Stimulated activated CD4-positive, alpha-beta T cell treated with anti-CD3 and anti-CD28 coated beads, Interleukin-12 subunit alpha, Interleukin-12 subunit beta, amount 100 ng/mL, for 4 hours (primary cell): ENCODE measurements at regions not wholly inside any gene's neighbourhood (a gene's known extent, or its start where the extent isn't known, plus 50 kb on each side); places are given as distances from the start of the nearest gene placed in this dataset.

Experiments used
- DNase-seq: peaks from one replicate; pipeline ENCODE4 v3.0.0-alpha.2; 2020

GRCh38 chr14:61847861-61848260 lies 85.6 kb downstream of the SNAPC1 start:
- DNase-seq, result no peak

- no peak for DNase-seq
Measured at GRCh38 chr14:61854898-61855297, 92.7 kb downstream of the SNAPC1 start.

- peak; percentile 63 for DNase-seq
Measured at GRCh38 chr14:61860294-61860918, 98.2 kb downstream of the SNAPC1 start.

- DNase-seq, result no peak
Measured at GRCh38 chr14:61861320-61861865, 99.2 kb downstream of the SNAPC1 start.

GRCh38 chr14:61864329-61864898 lies 102.2 kb downstream of the SNAPC1 start:
- DNase-seq, result no peak

GRCh38 chr14:61866932-61867920 lies 105.0 kb downstream of the SNAPC1 start:
- no peak for DNase-seq

GRCh38 chr14:61868846-61869245 lies 106.6 kb downstream of the SNAPC1 start:
- no peak for DNase-seq

GRCh38 chr14:61870163-61870562 lies 107.9 kb downstream of the SNAPC1 start:
- DNase-seq, result no peak

GRCh38 chr14:61872452-61872851 lies 110.2 kb downstream of the SNAPC1 start:
- no peak for DNase-seq

GRCh38 chr14:61875483-61875882 lies 113.3 kb downstream of the SNAPC1 start:
- DNase-seq, result no peak

GRCh38 chr14:61876362-61877034 lies 114.3 kb downstream of the SNAPC1 start:
- no peak for DNase-seq

GRCh38 chr14:61877035-61877390 lies 114.8 kb downstream of the SNAPC1 start:
- no peak for DNase-seq

- DNase-seq, result no peak
Measured at GRCh38 chr14:61877768-61878167, 115.5 kb downstream of the SNAPC1 start.

GRCh38 chr14:61878931-61879330 lies 116.7 kb downstream of the SNAPC1 start:
- DNase-seq, result no peak

GRCh38 chr14:61881046-61881445 lies 118.8 kb downstream of the SNAPC1 start:
- no peak for DNase-seq

- no peak for DNase-seq
Measured at GRCh38 chr14:61884711-61885110, 122.5 kb downstream of the SNAPC1 start.

- DNase-seq, result no peak
Measured at GRCh38 chr14:61885203-61885961, 123.2 kb downstream of the SNAPC1 start.

- DNase-seq, result no peak
Measured at GRCh38 chr14:61887628-61888027, 125.4 kb downstream of the SNAPC1 start.

GRCh38 chr14:61889914-61890351 lies 127.7 kb downstream of the SNAPC1 start:
- peak; percentile 8 for DNase-seq

- DNase-seq, result no peak
Measured at GRCh38 chr14:61891170-61891569, 128.9 kb downstream of the SNAPC1 start.

- DNase-seq, result no peak
Measured at GRCh38 chr14:61891810-61892209, 129.6 kb downstream of the SNAPC1 start.

GRCh38 chr14:61893371-61893940 lies 131.2 kb downstream of the SNAPC1 start:
- DNase-seq, result no peak
